ENCODE measurements at regions not wholly inside any gene's neighbourhood (a gene's known extent, or its start where the extent isn't known, plus 50 kb on each side); places are given as distances from the start of the nearest gene placed in this dataset.
"Not testable (repeated sequence)": the region's sequence is repeated elsewhere in the genome, so short reads cannot be mapped to it uniquely, and the experiment has no call there.

GRCh38 chrX:6990552-6991193 lies 156.8 kb upstream of the STS start:
- DNase-seq: no peak

GRCh38 chrX:6989858-6990257 lies 157.7 kb upstream of the STS start:
- DNase-seq: no peak

- not testable (repeated sequence) for DNase-seq
Measured at GRCh38 chrX:6988694-6989093, 158.8 kb upstream of the STS start.

GRCh38 chrX:6986915-6987314 lies 160.6 kb upstream of the STS start:
- peak; percentile 10 for DNase-seq

- DNase-seq: no peak
Measured at GRCh38 chrX:6985537-6985936, 162.0 kb upstream of the STS start.

- no peak for DNase-seq
Measured at GRCh38 chrX:6983207-6983955, 164.1 kb upstream of the STS start.

- peak; percentile 55 for DNase-seq
Measured at GRCh38 chrX:6981718-6982406, 165.7 kb upstream of the STS start.

GRCh38 chrX:6980981-6981380 lies 166.5 kb upstream of the STS start:
- DNase-seq: no peak

- DNase-seq: no peak
Measured at GRCh38 chrX:6968231-6968630, 179.3 kb upstream of the STS start.

- DNase-seq: no peak
Measured at GRCh38 chrX:6965729-6966128, 181.8 kb upstream of the STS start.

GRCh38 chrX:6962006-6962355 lies 185.5 kb upstream of the STS start:
- no peak for DNase-seq

- no peak for DNase-seq
Measured at GRCh38 chrX:6961286-6962005, 186.1 kb upstream of the STS start.

- DNase-seq: no peak
Measured at GRCh38 chrX:6959006-6959405, 188.5 kb upstream of the STS start.

GRCh38 chrX:6954836-6955235 lies 192.7 kb upstream of the STS start:
- DNase-seq: no peak

- DNase-seq: no peak
Measured at GRCh38 chrX:6946168-6946567, 201.3 kb upstream of the STS start.

GRCh38 chrX:6941041-6941440 lies 206.5 kb upstream of the STS start:
- no peak for DNase-seq

- DNase-seq: not testable (repeated sequence)
Measured at GRCh38 chrX:6932942-6933341, 214.6 kb upstream of the STS start.

GRCh38 chrX:6930307-6930849 lies 217.1 kb upstream of the STS start:
- DNase-seq: no peak

GRCh38 chrX:6924443-6925077 lies 223.0 kb upstream of the STS start:
- DNase-seq: no peak

- DNase-seq: peak; percentile 83
Measured at GRCh38 chrX:6917666-6918065, 229.8 kb upstream of the STS start.

GRCh38 chrX:6910218-6910617 lies 237.3 kb upstream of the STS start:
- DNase-seq: no peak

- no peak for DNase-seq
Measured at GRCh38 chrX:6909396-6909795, 238.1 kb upstream of the STS start.

GRCh38 chrX:6906608-6907007 lies 240.9 kb upstream of the STS start:
- no peak for DNase-seq

Data from NCI-H69 (cell line).